Posterior vena cava (tissue), 2 donors: ENCODE measurements at regions not wholly inside any gene's neighbourhood (a gene's known extent, or its start where the extent isn't known, plus 50 kb on each side); places are given as distances from the start of the nearest gene placed in this dataset.
"Not testable (repeated sequence)": the region's sequence is repeated elsewhere in the genome, so short reads cannot be mapped to it uniquely, and the experiment has no call there.

Source experiments
- DNase-seq: peaks from one replicate; pipeline ENCODE4 v3.0.0-alpha.2; 2020; ENCODE audit warnings: low spot score
- intact Hi-C, 2 donors: fragments of 100-400 bp; cut with DNase I; formaldehyde crosslinking; loops; one replicate each; pipeline versions ENCODE4 v1.14.1 to v1.14.2; 2022 to 2023
- donor health status: DM: yes; HTN: yes; CAD: no.
- donor health status: DM: yes; HTN: yes; CAD: no.

GRCh38 chr10:118865998-118866693 lies 111.4 kb upstream of the CACUL1 start:
- DNase-seq = no peak
- intact Hi-C loops = no loop called here

GRCh38 chr10:118867768-118868167 lies 113.0 kb upstream of the CACUL1 start:
- intact Hi-C loops = no loop called here
- DNase-seq = no peak

- intact Hi-C loops = no loop called here
- no peak for DNase-seq
These were observed 113.8 kb upstream of the CACUL1 start for GRCh38 chr10:118868589-118868988.

- intact Hi-C loops = no loop called here
- no peak for DNase-seq
These were observed 115.9 kb upstream of the CACUL1 start for GRCh38 chr10:118870467-118871243.

GRCh38 chr10:118871244-118871865 lies 116.6 kb upstream of the CACUL1 start:
- DNase-seq = no peak
- intact Hi-C loops = no loop called here

- no peak for DNase-seq
- intact Hi-C loops = no loop called here
These were observed 118.4 kb upstream of the CACUL1 start for GRCh38 chr10:118873091-118873737.

- intact Hi-C loops = no loop called here
- DNase-seq = no peak
These were observed 119.0 kb upstream of the CACUL1 start for GRCh38 chr10:118873738-118874105.

GRCh38 chr10:118874171-118874570 lies 119.4 kb upstream of the CACUL1 start:
- DNase-seq = no peak
- intact Hi-C loops = no loop called here

GRCh38 chr10:118875087-118875486 lies 120.3 kb upstream of the CACUL1 start:
- intact Hi-C loops = no loop called here
- DNase-seq = no peak

GRCh38 chr10:118882741-118883140 lies 128.0 kb upstream of the CACUL1 start:
- no peak for DNase-seq
- intact Hi-C loops = no loop called here

- intact Hi-C loops = no loop called here
- no peak for DNase-seq
These were observed 137.3 kb upstream of the NANOS1 start for GRCh38 chr10:118892255-118892654.

- DNase-seq, intact Hi-C loops: not testable (repeated sequence)
These were observed 134.6 kb upstream of the NANOS1 start for GRCh38 chr10:118894891-118895290.

GRCh38 chr10:118900617-118901016 lies 128.9 kb upstream of the NANOS1 start:
- intact Hi-C loops = no loop called here

GRCh38 chr10:118901380-118901779 lies 128.1 kb upstream of the NANOS1 start:
- DNase-seq = no peak
- intact Hi-C loops = no loop called here

More at GRCh38 chr10:118900617-118901016, 128.9 kb upstream of the NANOS1 start:
- DNase-seq = no peak

- intact Hi-C loops = no loop called here
- DNase-seq = no peak
These were observed 127.6 kb upstream of the NANOS1 start for GRCh38 chr10:118901906-118902305.

GRCh38 chr10:118902656-118903055 lies 126.9 kb upstream of the NANOS1 start:
- DNase-seq, intact Hi-C loops: not testable (repeated sequence)

GRCh38 chr10:118903251-118903650 lies 126.3 kb upstream of the NANOS1 start:
- no peak for DNase-seq
- intact Hi-C loops = no loop called here

- DNase-seq = no peak
- intact Hi-C loops = no loop called here
These were observed 125.8 kb upstream of the NANOS1 start for GRCh38 chr10:118903691-118904090.

- intact Hi-C loops = no loop called here
- DNase-seq = no peak
These were observed 125.2 kb upstream of the NANOS1 start for GRCh38 chr10:118904286-118904685.

GRCh38 chr10:118907051-118907450 lies 122.5 kb upstream of the NANOS1 start:
- intact Hi-C loops = no loop called here
- DNase-seq = no peak
